ENCODE measurements at regions not wholly inside any gene's neighbourhood (a gene's known extent, or its start where the extent isn't known, plus 50 kb on each side); places are given as distances from the start of the nearest gene placed in this dataset.
"Not testable (repeated sequence)": the region's sequence is repeated elsewhere in the genome, so short reads cannot be mapped to it uniquely, and the experiment has no call there.

- in situ Hi-C loops (cut with HindIII; ENCODE audit: low sequenced_read_pairs), result no loop called here
Measured at GRCh38 chr3:102290241-102290640, 144.6 kb upstream of the ZPLD1 start.

- in situ Hi-C loops (cut with HindIII; ENCODE audit: low sequenced_read_pairs), result no loop called here
Measured at GRCh38 chr3:102295756-102296155, 139.1 kb upstream of the ZPLD1 start.

GRCh38 chr3:102297072-102297658 lies 137.7 kb upstream of the ZPLD1 start:
- in situ Hi-C loops (cut with HindIII; ENCODE audit: low sequenced_read_pairs), result no loop called here

GRCh38 chr3:102299125-102299877 lies 135.5 kb upstream of the ZPLD1 start:
- in situ Hi-C loops (cut with HindIII; ENCODE audit: low sequenced_read_pairs), result no loop called here

- in situ Hi-C loops (cut with HindIII; ENCODE audit: low sequenced_read_pairs), result no loop called here
Measured at GRCh38 chr3:102301155-102301880, 133.5 kb upstream of the ZPLD1 start.

GRCh38 chr3:102302020-102302419 lies 132.8 kb upstream of the ZPLD1 start:
- in situ Hi-C loops (cut with HindIII; ENCODE audit: low sequenced_read_pairs), result no loop called here

GRCh38 chr3:102304550-102304949 lies 130.3 kb upstream of the ZPLD1 start:
- in situ Hi-C loops (cut with HindIII; ENCODE audit: low sequenced_read_pairs), result no loop called here

GRCh38 chr3:102307442-102307841 lies 127.4 kb upstream of the ZPLD1 start:
- in situ Hi-C loops (cut with HindIII; ENCODE audit: low sequenced_read_pairs), result no loop called here

GRCh38 chr3:102329066-102329465 lies 105.7 kb upstream of the ZPLD1 start:
- in situ Hi-C loops (cut with HindIII; ENCODE audit: low sequenced_read_pairs), result no loop called here

GRCh38 chr3:102329561-102329960 lies 105.3 kb upstream of the ZPLD1 start:
- in situ Hi-C loops (cut with HindIII; ENCODE audit: low sequenced_read_pairs), result no loop called here

- in situ Hi-C loops (cut with HindIII; ENCODE audit: low sequenced_read_pairs), result no loop called here
Measured at GRCh38 chr3:102332205-102332604, 102.6 kb upstream of the ZPLD1 start.

- in situ Hi-C loops (cut with HindIII; ENCODE audit: low sequenced_read_pairs), result no loop called here
Measured at GRCh38 chr3:102332934-102333333, 101.9 kb upstream of the ZPLD1 start.

- in situ Hi-C loops (cut with HindIII; ENCODE audit: low sequenced_read_pairs), result no loop called here
Measured at GRCh38 chr3:102336130-102336529, 98.7 kb upstream of the ZPLD1 start.

GRCh38 chr3:102339671-102340070 lies 95.1 kb upstream of the ZPLD1 start:
- in situ Hi-C loops (cut with HindIII; ENCODE audit: low sequenced_read_pairs), result no loop called here

- in situ Hi-C loops (cut with HindIII; ENCODE audit: low sequenced_read_pairs), result no loop called here
Measured at GRCh38 chr3:102346897-102347296, 87.9 kb upstream of the ZPLD1 start.

- in situ Hi-C loops (cut with HindIII; ENCODE audit: low sequenced_read_pairs), result no loop called here
Measured at GRCh38 chr3:102348904-102349303, 85.9 kb upstream of the ZPLD1 start.

- in situ Hi-C loops (cut with HindIII; ENCODE audit: low sequenced_read_pairs), result no loop called here
Measured at GRCh38 chr3:102353148-102353547, 81.7 kb upstream of the ZPLD1 start.

GRCh38 chr3:102353805-102354204 lies 81.0 kb upstream of the ZPLD1 start:
- in situ Hi-C loops (cut with HindIII; ENCODE audit: low sequenced_read_pairs), result no loop called here

- in situ Hi-C loops (cut with HindIII; ENCODE audit: low sequenced_read_pairs), result no loop called here
Measured at GRCh38 chr3:102354818-102355515, 79.8 kb upstream of the ZPLD1 start.

GRCh38 chr3:102356506-102356905 lies 78.3 kb upstream of the ZPLD1 start:
- in situ Hi-C loops (cut with HindIII; ENCODE audit: low sequenced_read_pairs), result no loop called here

GRCh38 chr3:102357313-102357712 lies 77.5 kb upstream of the ZPLD1 start:
- in situ Hi-C loops (cut with HindIII; ENCODE audit: low sequenced_read_pairs), result not testable (repeated sequence)

All from endothelial cell of hepatic sinusoid (primary cell).